HG03378 (cell line): ENCODE measurements at regions not wholly inside any gene's neighbourhood (a gene's known extent, or its start where the extent isn't known, plus 50 kb on each side); places are given as distances from the start of the nearest gene placed in this dataset.

ENCODE experiments used
- ATAC-seq: cut with Tn5 transposase; IDR thresholded peaks from one replicate; pipeline ENCODE4 v1.9.1; 2021; ENCODE audit warnings: mild to moderate bottlenecking, moderate library complexity; ENCODE audit not compliant: unreplicated experiment

GRCh38 chr12:115108129-115109100, 424.4 kb upstream of the TBX3 start:
- ATAC-seq, result no peak

GRCh38 chr12:115103884-115104883, 420.2 kb upstream of the TBX3 start:
- ATAC-seq, result no peak

GRCh38 chr12:115102450-115102849, 418.5 kb upstream of the TBX3 start:
- ATAC-seq, result no peak

GRCh38 chr12:115101520-115101919, 417.5 kb upstream of the TBX3 start:
- no peak for ATAC-seq

- ATAC-seq, result no peak
Measured at GRCh38 chr12:115097416-115097815, 413.4 kb upstream of the TBX3 start.

- no peak for ATAC-seq
Measured at GRCh38 chr12:115096588-115097397, 412.8 kb upstream of the TBX3 start.

GRCh38 chr12:115095073-115095748, 411.2 kb upstream of the TBX3 start:
- ATAC-seq, result no peak

- ATAC-seq, result no peak
Measured at GRCh38 chr12:115094163-115094816, 410.3 kb upstream of the TBX3 start.

GRCh38 chr12:115093261-115093660, 409.3 kb upstream of the TBX3 start:
- no peak for ATAC-seq

- ATAC-seq, result no peak
Measured at GRCh38 chr12:115090783-115091182, 406.8 kb upstream of the TBX3 start.

- no peak for ATAC-seq
Measured at GRCh38 chr12:115088995-115089841, 405.2 kb upstream of the TBX3 start.

- no peak for ATAC-seq
Measured at GRCh38 chr12:115088328-115088994, 404.5 kb upstream of the TBX3 start.

- no peak for ATAC-seq
Measured at GRCh38 chr12:115085594-115085993, 401.6 kb upstream of the TBX3 start.

- no peak for ATAC-seq
Measured at GRCh38 chr12:115079760-115080159, 395.8 kb upstream of the TBX3 start.

- ATAC-seq, result no peak
Measured at GRCh38 chr12:115078990-115079389, 395.0 kb upstream of the TBX3 start.

GRCh38 chr12:115078334-115078733, 394.4 kb upstream of the TBX3 start:
- no peak for ATAC-seq

GRCh38 chr12:115075552-115076170, 391.7 kb upstream of the TBX3 start:
- ATAC-seq, result no peak

GRCh38 chr12:115074617-115075016, 390.6 kb upstream of the TBX3 start:
- no peak for ATAC-seq
